Transverse colon (tissue), 3 donors: ENCODE measurements at regions not wholly inside any gene's neighbourhood (a gene's known extent, or its start where the extent isn't known, plus 50 kb on each side); places are given as distances from the start of the nearest gene placed in this dataset.

Experiments
- CTCF ChIP-seq, 5 experiments: fragments of 200-600 bp in 3 of 5; fragments of 450-650 bp in 2 of 5; sonication (generic) in 3 of 5; IDR thresholded peaks; 1 replicate in 2 of 5; 2 replicates in 3 of 5; pipeline ENCODE4 v1.5.1; 2016 to 2017; ENCODE audit warnings: antibody characterized with exemption in 5 of 5, inconsistent platforms in 3 of 5, mild to moderate bottlenecking in 2 of 5, moderate library complexity in 1 of 5
- EP300 ChIP-seq: sonication (generic); formaldehyde crosslinking; IDR thresholded peaks from one replicate; pipeline ENCODE4 v1.6.1; 2017; ENCODE audit warnings: antibody characterized with exemption, low read depth
- POLR2A ChIP-seq: fragments of 450-650 bp; IDR thresholded peaks from one replicate; pipeline ENCODE4 v1.6.1; 2016; ENCODE audit warnings: antibody characterized with exemption, mild to moderate bottlenecking, moderate library complexity

GRCh38 chr10:108000365-108000764 lies 835.9 kb upstream of the SORCS1 start:
- TF ChIP-seq EP300 (no peak), CTCF (IDR thresholded peaks at IDR 0.05) (no peak), POLR2A (no peak)
